HepG2 (cell line): ENCODE measurements at regions not wholly inside any gene's neighbourhood (a gene's known extent, or its start where the extent isn't known, plus 50 kb on each side); places are given as distances from the start of the nearest gene placed in this dataset.

Experiments
- ATAC-seq: fragments of 200-7000 bp; cut with Tn5 transposase; 3 replicates; pipeline ENCODE4 v1.9.1; 2020; ENCODE audit warnings: mild to moderate bottlenecking, moderate library complexity
- BruUV-seq: library from RNA; stranded (reverse); fragments of 400-500 nt; replicated peaks from 2 replicates; lab custom pipeline; 2021; lab: Mats Ljungman, UMichigan
- CTCF ChIA-PET: fragments of 300-600 bp; formaldehyde crosslinking; extraction: SDS; loops from one replicate; lab custom pipeline; 2021; ENCODE audit warnings: low total read pairs, inconsistent platforms, low intra/inter-chr PET ratio; lab: Yijun Ruan, JAX
- POLR2A ChIA-PET: fragments of 350-600 bp; sonication (Branson Sonifier 250); formaldehyde crosslinking; loops from one replicate; lab custom pipeline; 2020; ENCODE audit warnings: antibody characterized with exemption, inconsistent platforms; lab: Yijun Ruan, JAX
- DNase-seq: peaks from one replicate; pipeline ENCODE4 v3.0.0-alpha.2; 2015; ENCODE audit warnings: low spot score
- FAIRE-seq: peaks from 3 replicates; lab custom pipeline; 2011; peaks lifted over from hg19 to GRCh38; lab: Jason Lieb, UNC
- H2AFZ ChIP-seq: one replicate; pipeline ENCODE4 v1.6.1; 2011; ENCODE audit warnings: low read length, inconsistent platforms
- H3K27ac ChIP-seq: fragments of 300-600 bp; 3 replicates; pipeline ENCODE4 v1.8.0; 2011; ENCODE audit warnings: mixed run types, mild to moderate bottlenecking, mixed read lengths, low read length, inconsistent platforms; ENCODE audit not compliant: insufficient read depth; ENCODE audit errors: extremely low read length
- H3K27me3 ChIP-seq, 2 experiments: fragments of 200-600 bp in 1 of 2; 2 replicates in 1 of 2; 3 replicates in 1 of 2; pipeline versions ENCODE4 v1.6.0 to v1.8.0; 2011; ENCODE audit warnings: low read length in 2 of 2, mild to moderate bottlenecking in 2 of 2, moderate library complexity in 2 of 2, inconsistent platforms in 1 of 2; ENCODE audit not compliant: insufficient read depth in 2 of 2, control insufficient read depth in 1 of 2
- H3K36me3 ChIP-seq, 2 experiments: fragments of 200-600 bp in 1 of 2; replicated peaks in 1 of 2; 2 replicates in 1 of 2; 3 replicates in 1 of 2; pipeline versions ENCODE4 v1.5.1 to v1.8.0; 2011; ENCODE audit warnings: low read length in 2 of 2, inconsistent platforms in 1 of 2; ENCODE audit not compliant: insufficient read depth in 2 of 2, control insufficient read depth in 1 of 2
- H3K4me1 ChIP-seq: 2 replicates; pipeline ENCODE4 v1.5.1; 2012; ENCODE audit warnings: low read length, inconsistent platforms; ENCODE audit not compliant: insufficient read depth
- H3K4me2 ChIP-seq: 2 replicates; pipeline ENCODE4 v1.6.0; 2011; ENCODE audit warnings: low read depth, low read length, inconsistent platforms
- H3K4me3 ChIP-seq, 3 experiments: fragments of 200-600 bp in 1 of 3; sonication (generic), shearing (Covaris generic) in 1 of 3; replicated peaks in 1 of 3; 2 replicates each; pipeline ENCODE4 v1.5.1; 2011 to 2016; ENCODE audit warnings: low read length in 3 of 3, inconsistent platforms in 2 of 3, low read depth in 2 of 3, mild to moderate bottlenecking in 2 of 3, control low read depth in 1 of 3, mixed read lengths in 1 of 3; ENCODE audit not compliant: insufficient read depth in 1 of 3
- H3K79me2 ChIP-seq: one replicate; pipeline ENCODE4 v1.6.1; 2011; ENCODE audit warnings: low read length, inconsistent platforms; ENCODE audit not compliant: insufficient read depth
- H3K9ac ChIP-seq: 2 replicates; pipeline ENCODE4 v1.6.0; 2011; ENCODE audit warnings: mild to moderate bottlenecking, low read depth, low read length, inconsistent platforms; ENCODE audit not compliant: insufficient read depth
- H3K9me3 ChIP-seq: 2 replicates; pipeline ENCODE4 v1.5.1; 2012; ENCODE audit warnings: mild to moderate bottlenecking, low read length
- H4K20me1 ChIP-seq: 2 replicates; pipeline ENCODE4 v1.6.0; 2011; ENCODE audit warnings: inconsistent platforms, mild to moderate bottlenecking, low read length, moderate library complexity; ENCODE audit not compliant: insufficient read depth
- ATF1 ChIP-seq: IDR thresholded peaks from 2 replicates; pipeline ENCODE4 v1.6.1; 2016; ENCODE audit warnings: mild to moderate bottlenecking, control low read depth
- BCL6 ChIP-seq: IDR thresholded peaks from 2 replicates; pipeline ENCODE4 v1.6.1; 2016; ENCODE audit warnings: missing genetic modification reagents, missing compliant biosample characterization
- E2F2 ChIP-seq: sonication (generic); formaldehyde crosslinking; IDR thresholded peaks from 2 replicates; pipeline ENCODE4 v1.4.0; 2020; ENCODE audit warnings: missing genetic modification reagents, borderline replicate concordance
- E2F5 ChIP-seq: sonication (generic); formaldehyde crosslinking; conservative IDR thresholded peaks from 2 replicates; pipeline ENCODE4 v1.4.0; 2020; ENCODE audit warnings: missing genetic modification reagents
- JUN ChIP-seq: sonication (generic); formaldehyde crosslinking; IDR thresholded peaks from 2 replicates; pipeline ENCODE4 v1.4.0; 2020; ENCODE audit warnings: mild to moderate bottlenecking, missing genetic modification reagents
- MAFF ChIP-seq: IDR thresholded peaks from 2 replicates; pipeline ENCODE4 v1.6.1; 2011; ENCODE audit warnings: low read depth, low read length, improper control_type of control experiment
- MAFK ChIP-seq, 2 experiments: IDR thresholded peaks in 1 of 2; conservative IDR thresholded peaks in 1 of 2; 2 replicates each; pipeline ENCODE4 v1.6.1; 2011; ENCODE audit warnings: improper control_type of control experiment in 2 of 2, low read length in 2 of 2
- ZNF30 ChIP-seq: sonication (generic); formaldehyde crosslinking; IDR thresholded peaks from 2 replicates; pipeline ENCODE4 v1.5.0; 2020; ENCODE audit warnings: mild to moderate bottlenecking, missing genetic modification reagents
- ZNF432 ChIP-seq: sonication (generic); formaldehyde crosslinking; IDR thresholded peaks from 2 replicates; pipeline ENCODE4 v1.5.0; 2020; ENCODE audit warnings: missing genetic modification reagents, mild to moderate bottlenecking, borderline replicate concordance
- ZNF530 ChIP-seq: sonication (generic); formaldehyde crosslinking; IDR thresholded peaks from 2 replicates; pipeline ENCODE4 v1.5.0; 2020; ENCODE audit warnings: low read depth, mild to moderate bottlenecking, missing genetic modification reagents
- WGBS: methylation state at CpG from one replicate; pipeline ENCODE4 v1.1.6; 2017; ENCODE audit warnings: low lambda C conversion rate; 5-methylcytosine and 5-hydroxymethylcytosine counted together
- in situ Hi-C: cut with HindIII; loops from 2 replicates; pipeline ENCODE4 v1.10.0; 2017; ENCODE audit warnings: low pct_unique_long_range_greater_than_20kb; ENCODE audit not compliant: extremely low pct_ligation_motif_present
- intact Hi-C: fragments of 100-400 bp; cut with micrococcal nuclease; formaldehyde crosslinking; loops from one replicate; pipeline ENCODE4 v1.10.0; 2022; ENCODE audit not compliant: unreplicated experiment
- TF ChIP-seq, protein P1 (sequence below): sonication (generic); formaldehyde crosslinking; IDR thresholded peaks from 2 replicates; pipeline ENCODE4 v1.9.0; 2021; ENCODE audit warnings: missing genetic modification reagents, mild to moderate bottlenecking, borderline replicate concordance
- TF ChIP-seq, protein P2 (sequence below): sonication (generic); formaldehyde crosslinking; IDR thresholded peaks from 2 replicates; pipeline ENCODE4 v1.4.0; 2020; ENCODE audit warnings: low read depth, mild to moderate bottlenecking, missing genetic modification reagents
- TF ChIP-seq, protein P3 (sequence below): sonication (generic); formaldehyde crosslinking; IDR thresholded peaks from 2 replicates; pipeline ENCODE4 v1.4.0; 2020; ENCODE audit warnings: mild to moderate bottlenecking, missing genetic modification reagents

DNA sequence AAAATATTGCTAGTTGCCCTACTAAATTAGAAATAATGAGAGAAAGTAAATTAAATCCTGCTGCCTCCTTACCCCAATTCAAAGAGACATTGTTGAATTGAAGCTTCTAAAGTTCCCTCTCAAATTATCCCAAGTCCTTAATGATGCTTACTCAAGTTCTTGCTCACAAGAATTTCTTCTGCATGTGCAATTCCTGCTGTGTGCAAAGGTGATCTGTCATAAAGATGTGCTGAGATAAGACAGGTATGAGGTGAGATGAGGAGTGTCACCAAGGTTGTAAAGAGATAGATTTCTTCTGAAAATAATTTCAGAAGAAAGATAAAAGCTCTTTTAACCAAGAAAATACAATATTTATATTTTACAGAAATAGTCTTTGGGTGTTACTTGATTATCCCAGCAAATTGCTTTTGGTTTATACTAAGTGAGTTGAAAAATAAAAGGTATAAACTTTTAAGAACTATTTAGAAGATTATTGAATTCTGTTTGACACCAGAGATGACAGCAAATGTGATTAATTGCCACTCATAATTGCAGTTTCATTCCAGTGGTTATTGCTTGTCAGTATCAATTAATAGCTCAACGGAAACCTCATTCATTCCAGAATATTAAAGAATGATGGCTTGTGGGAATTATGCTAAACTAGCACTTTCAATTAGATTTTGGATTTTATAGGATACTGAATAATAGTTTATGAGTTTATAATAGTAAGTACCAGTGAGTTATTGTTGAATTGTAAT lies 674.3 kb downstream of the STK39 start (continued):
- TF ChIP-seq, protein P1, sequence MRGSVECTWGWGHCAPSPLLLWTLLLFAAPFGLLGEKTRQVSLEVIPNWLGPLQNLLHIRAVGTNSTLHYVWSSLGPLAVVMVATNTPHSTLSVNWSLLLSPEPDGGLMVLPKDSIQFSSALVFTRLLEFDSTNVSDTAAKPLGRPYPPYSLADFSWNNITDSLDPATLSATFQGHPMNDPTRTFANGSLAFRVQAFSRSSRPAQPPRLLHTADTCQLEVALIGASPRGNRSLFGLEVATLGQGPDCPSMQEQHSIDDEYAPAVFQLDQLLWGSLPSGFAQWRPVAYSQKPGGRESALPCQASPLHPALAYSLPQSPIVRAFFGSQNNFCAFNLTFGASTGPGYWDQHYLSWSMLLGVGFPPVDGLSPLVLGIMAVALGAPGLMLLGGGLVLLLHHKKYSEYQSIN = no peak
- TF ChIP-seq ZNF432 (CRISPR knock-in tag) (no peak), ZNF530 (no peak)

- Histone ChIP-seq H3K79me2 (no peaks in the 10 kb centered on the region), H3K9ac (no peak overlapping the region), H3K4me1 (no peaks in the 10 kb centered on the region), H3K4me2 (no peak overlapping the region), H4K20me1 (no peaks in the 10 kb centered on the region), H2AFZ (no peak overlapping the region), H3K36me3 (no peaks in the 10 kb centered on the region), H3K27ac (no peak overlapping the region), H3K4me3 (no peak overlapping the region), H3K9me3 (no peaks in the 10 kb centered on the region), H3K27me3 (no peaks in the 10 kb centered on the region)
- in situ Hi-C loops = no loop called here
- intact Hi-C loops = no loop called here
- no peak for FAIRE-seq
- WGBS = 39% methylated on average over 3 of the region's 3 CpGs
- no peak for DNase-seq
- no peak for ATAC-seq
- BruUV-seq = no TSS peak
- CTCF ChIA-PET = no interaction called here
- POLR2A ChIA-PET = no interaction called here
- peak; percentile 91 for TF ChIP-seq MAFF
- TF ChIP-seq MAFK (conservative IDR thresholded peaks at IDR 0.05 in 1 of 2, IDR thresholded peaks at IDR 0.05 in 1 of 2; ENCODE audit: low read length in 2 of 2) = peak in 1 of 2 experiments; percentile 94
- no peak for TF ChIP-seq BCL6 (CRISPR knock-in tag)
- TF ChIP-seq, protein P2, sequence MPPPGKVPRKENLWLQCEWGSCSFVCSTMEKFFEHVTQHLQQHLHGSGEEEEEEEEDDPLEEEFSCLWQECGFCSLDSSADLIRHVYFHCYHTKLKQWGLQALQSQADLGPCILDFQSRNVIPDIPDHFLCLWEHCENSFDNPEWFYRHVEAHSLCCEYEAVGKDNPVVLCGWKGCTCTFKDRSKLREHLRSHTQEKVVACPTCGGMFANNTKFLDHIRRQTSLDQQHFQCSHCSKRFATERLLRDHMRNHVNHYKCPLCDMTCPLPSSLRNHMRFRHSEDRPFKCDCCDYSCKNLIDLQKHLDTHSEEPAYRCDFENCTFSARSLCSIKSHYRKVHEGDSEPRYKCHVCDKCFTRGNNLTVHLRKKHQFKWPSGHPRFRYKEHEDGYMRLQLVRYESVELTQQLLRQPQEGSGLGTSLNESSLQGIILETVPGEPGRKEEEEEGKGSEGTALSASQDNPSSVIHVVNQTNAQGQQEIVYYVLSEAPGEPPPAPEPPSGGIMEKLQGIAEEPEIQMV = no peak
- no peak for TF ChIP-seq JUN (CRISPR knock-in tag)
- no peak for TF ChIP-seq E2F2
- TF ChIP-seq E2F5 (CRISPR knock-in tag) = no peak
- no peak for TF ChIP-seq ZNF30 (CRISPR knock-in tag)
- TF ChIP-seq, protein P1 = no peak
- no peak for TF ChIP-seq ATF1 (CRISPR knock-in tag)
- TF ChIP-seq, protein P3, sequence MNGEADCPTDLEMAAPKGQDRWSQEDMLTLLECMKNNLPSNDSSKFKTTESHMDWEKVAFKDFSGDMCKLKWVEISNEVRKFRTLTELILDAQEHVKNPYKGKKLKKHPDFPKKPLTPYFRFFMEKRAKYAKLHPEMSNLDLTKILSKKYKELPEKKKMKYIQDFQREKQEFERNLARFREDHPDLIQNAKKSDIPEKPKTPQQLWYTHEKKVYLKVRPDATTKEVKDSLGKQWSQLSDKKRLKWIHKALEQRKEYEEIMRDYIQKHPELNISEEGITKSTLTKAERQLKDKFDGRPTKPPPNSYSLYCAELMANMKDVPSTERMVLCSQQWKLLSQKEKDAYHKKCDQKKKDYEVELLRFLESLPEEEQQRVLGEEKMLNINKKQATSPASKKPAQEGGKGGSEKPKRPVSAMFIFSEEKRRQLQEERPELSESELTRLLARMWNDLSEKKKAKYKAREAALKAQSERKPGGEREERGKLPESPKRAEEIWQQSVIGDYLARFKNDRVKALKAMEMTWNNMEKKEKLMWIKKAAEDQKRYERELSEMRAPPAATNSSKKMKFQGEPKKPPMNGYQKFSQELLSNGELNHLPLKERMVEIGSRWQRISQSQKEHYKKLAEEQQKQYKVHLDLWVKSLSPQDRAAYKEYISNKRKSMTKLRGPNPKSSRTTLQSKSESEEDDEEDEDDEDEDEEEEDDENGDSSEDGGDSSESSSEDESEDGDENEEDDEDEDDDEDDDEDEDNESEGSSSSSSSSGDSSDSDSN (CRISPR knock-in tag) = no peak
These were observed 677.0 kb downstream of the STK39 start for GRCh38 chr2:167570370-167570769.
